Skeletal muscle tissue (tissue), 3 donors: ENCODE measurements at regions not wholly inside any gene's neighbourhood (a gene's known extent, or its start where the extent isn't known, plus 50 kb on each side); places are given as distances from the start of the nearest gene placed in this dataset.

Experiments used
- H3K27ac ChIP-seq: one replicate; pipeline ENCODE4 v1.7.0; 2013; ENCODE audit warnings: mild to moderate bottlenecking, low read depth, low read length, inconsistent platforms
- H3K27me3 ChIP-seq, 3 donors: one replicate each; pipeline ENCODE4 v1.7.0; 2013; ENCODE audit warnings: low read length in 3 of 3; ENCODE audit not compliant: control insufficient read depth in 3 of 3, insufficient read depth in 3 of 3
- H3K36me3 ChIP-seq, 3 donors: one replicate each; pipeline ENCODE4 v1.7.0; 2013; ENCODE audit warnings: low read length in 3 of 3; ENCODE audit not compliant: control insufficient read depth in 3 of 3, insufficient read depth in 3 of 3
- H3K4me1 ChIP-seq, 3 donors: one replicate each; pipeline ENCODE4 v1.7.0; 2013; ENCODE audit warnings: low read length in 3 of 3, mild to moderate bottlenecking in 3 of 3; ENCODE audit not compliant: control insufficient read depth in 3 of 3, insufficient read depth in 3 of 3
- H3K4me3 ChIP-seq, 3 donors: one replicate each; pipeline ENCODE4 v1.7.0; 2013; ENCODE audit warnings: low read length in 3 of 3
- H3K9ac ChIP-seq, 3 donors: one replicate each; pipeline ENCODE4 v1.7.0; 2013; ENCODE audit warnings: low read length in 3 of 3, mild to moderate bottlenecking in 3 of 3, moderate library complexity in 2 of 3, low read depth in 1 of 3
- H3K9me3 ChIP-seq, 3 donors: one replicate each; pipeline ENCODE4 v1.7.0; 2013; ENCODE audit warnings: low read length in 3 of 3; ENCODE audit not compliant: control insufficient read depth in 3 of 3
- donor health status: Osteomylitis.

DNA sequence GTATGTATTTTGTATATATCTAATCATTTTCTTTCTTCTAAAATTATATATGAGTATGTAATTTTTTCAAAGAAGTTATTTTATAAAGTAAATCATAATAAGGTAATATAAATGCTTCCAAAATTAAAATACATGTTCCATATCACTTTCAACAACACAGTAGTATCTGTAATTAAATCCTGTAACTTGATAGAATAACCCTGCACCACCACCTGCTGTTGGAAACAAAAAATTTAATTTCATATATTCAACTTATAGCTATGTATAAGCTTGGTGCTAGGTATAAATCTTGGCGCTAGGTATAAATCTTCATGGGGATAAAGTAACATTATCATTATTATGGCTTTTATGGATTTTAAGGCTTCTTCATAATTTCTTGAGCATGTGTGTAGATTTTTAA, 149.7 kb upstream of the DCN start:
- no peaks in the 10 kb centered on the region for H3K27me3 ChIP-seq
- H3K4me1 ChIP-seq: no peaks in the 10 kb centered on the region
- no peak overlapping the region for H3K9ac ChIP-seq
- no peaks in the 10 kb centered on the region for H3K9me3 ChIP-seq
- no peak overlapping the region for H3K4me3 ChIP-seq
- no peaks in the 10 kb centered on the region for H3K36me3 ChIP-seq
- no peak overlapping the region for H3K27ac ChIP-seq

DNA sequence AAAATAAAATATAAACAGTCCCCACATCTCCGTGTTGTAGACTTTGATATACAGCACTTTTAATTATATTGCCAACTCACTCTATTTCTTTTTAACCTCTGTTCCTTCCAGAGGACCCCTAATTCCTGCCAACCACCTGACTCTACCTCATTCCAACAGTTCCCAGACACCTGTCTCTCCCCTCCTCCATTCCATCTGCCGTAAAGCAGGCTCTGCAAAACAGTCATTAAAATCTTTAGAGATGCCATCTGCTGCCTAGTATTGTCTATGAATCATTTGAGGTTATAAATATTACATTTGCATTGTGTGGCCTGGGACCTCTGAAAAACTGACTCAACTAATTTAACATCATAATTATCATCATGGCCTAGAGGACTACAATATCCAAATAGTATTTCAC, 148.8 kb upstream of the DCN start:
- H3K27ac ChIP-seq: no peak overlapping the region
- no peak overlapping the region for H3K4me3 ChIP-seq
- H3K9me3 ChIP-seq: no peaks in the 10 kb centered on the region
- H3K4me1 ChIP-seq: no peaks in the 10 kb centered on the region
- H3K27me3 ChIP-seq: no peaks in the 10 kb centered on the region
- no peak overlapping the region for H3K9ac ChIP-seq
- no peaks in the 10 kb centered on the region for H3K36me3 ChIP-seq

DNA sequence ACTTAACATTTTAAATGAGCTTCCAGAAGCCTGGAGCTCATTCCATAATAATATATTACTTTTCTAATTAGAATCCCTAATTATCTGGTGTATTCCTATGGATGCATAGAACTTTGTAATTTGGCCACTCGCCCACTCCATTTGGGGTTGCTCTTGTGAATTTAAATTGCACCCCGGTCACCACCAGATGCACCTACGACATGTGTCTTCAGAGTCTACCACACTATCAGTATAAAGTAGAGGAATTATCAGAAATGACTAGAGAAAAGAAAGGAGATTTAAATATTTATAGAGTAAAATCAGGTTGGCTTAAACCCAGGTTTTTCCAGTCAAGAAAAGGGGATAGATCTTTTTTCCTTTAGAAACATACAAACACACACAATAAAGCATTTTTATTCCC, 145.8 kb upstream of the DCN start:
- H3K27ac ChIP-seq: no peak overlapping the region

DNA sequence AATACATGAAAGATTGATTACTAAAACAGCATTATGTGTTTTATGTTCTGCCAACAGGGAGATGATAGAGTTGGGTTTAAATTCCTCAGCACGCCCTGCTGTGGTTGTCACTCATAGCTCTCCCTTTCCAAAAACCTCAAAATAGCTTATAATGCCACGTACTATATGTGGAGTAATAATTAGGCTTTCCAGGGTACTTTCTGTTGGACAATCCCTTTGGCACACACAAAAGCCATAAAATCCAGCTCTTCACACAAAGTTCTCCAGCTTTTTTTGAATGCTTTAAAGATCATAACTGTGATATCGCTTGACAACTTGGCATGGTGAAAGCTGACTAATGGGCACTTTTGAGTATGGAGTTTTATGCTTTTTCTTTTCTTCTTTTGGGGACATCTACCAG, 145.3 kb upstream of the DCN start:
- Histone ChIP-seq H3K4me3 (peak overlapping the region; percentile 37 to 61 (median 54)), H3K9ac (peak overlapping the region in 1 of 3 donors; percentile 35), H3K27ac (peak overlapping the region; percentile 33), H3K9me3 (no peaks in the 10 kb centered on the region), H3K4me1 (no peaks in the 10 kb centered on the region), H3K36me3 (no peaks in the 10 kb centered on the region), H3K27me3 (no peaks in the 10 kb centered on the region)

More for the DNA sequence above, 145.8 kb upstream of the DCN start:
- no peaks in the 10 kb centered on the region for H3K36me3 ChIP-seq
- no peaks in the 10 kb centered on the region for H3K4me1 ChIP-seq
- H3K9me3 ChIP-seq: no peaks in the 10 kb centered on the region
- no peak overlapping the region for H3K4me3 ChIP-seq
- no peak overlapping the region for H3K9ac ChIP-seq
- no peaks in the 10 kb centered on the region for H3K27me3 ChIP-seq

DNA sequence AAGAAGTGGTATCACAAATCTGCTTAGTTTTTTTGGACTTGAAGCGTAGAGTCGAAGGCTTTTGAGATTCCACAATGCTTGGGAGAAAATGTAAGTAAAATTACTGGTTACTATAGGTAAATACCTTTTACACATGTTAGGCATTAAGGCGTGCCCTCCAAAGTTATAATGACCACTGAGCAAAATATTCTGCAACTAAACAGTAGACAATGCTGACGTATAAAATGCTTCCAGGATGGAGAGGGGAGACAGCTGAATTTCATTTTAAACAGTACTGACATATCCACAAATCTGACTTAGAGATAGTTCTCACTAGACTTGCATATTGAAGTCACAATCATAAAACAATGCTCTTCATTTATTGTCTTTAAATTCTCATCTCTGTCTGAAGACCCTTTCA, 144.5 kb upstream of the DCN start:
- H3K4me3 ChIP-seq: no peak overlapping the region

DNA sequence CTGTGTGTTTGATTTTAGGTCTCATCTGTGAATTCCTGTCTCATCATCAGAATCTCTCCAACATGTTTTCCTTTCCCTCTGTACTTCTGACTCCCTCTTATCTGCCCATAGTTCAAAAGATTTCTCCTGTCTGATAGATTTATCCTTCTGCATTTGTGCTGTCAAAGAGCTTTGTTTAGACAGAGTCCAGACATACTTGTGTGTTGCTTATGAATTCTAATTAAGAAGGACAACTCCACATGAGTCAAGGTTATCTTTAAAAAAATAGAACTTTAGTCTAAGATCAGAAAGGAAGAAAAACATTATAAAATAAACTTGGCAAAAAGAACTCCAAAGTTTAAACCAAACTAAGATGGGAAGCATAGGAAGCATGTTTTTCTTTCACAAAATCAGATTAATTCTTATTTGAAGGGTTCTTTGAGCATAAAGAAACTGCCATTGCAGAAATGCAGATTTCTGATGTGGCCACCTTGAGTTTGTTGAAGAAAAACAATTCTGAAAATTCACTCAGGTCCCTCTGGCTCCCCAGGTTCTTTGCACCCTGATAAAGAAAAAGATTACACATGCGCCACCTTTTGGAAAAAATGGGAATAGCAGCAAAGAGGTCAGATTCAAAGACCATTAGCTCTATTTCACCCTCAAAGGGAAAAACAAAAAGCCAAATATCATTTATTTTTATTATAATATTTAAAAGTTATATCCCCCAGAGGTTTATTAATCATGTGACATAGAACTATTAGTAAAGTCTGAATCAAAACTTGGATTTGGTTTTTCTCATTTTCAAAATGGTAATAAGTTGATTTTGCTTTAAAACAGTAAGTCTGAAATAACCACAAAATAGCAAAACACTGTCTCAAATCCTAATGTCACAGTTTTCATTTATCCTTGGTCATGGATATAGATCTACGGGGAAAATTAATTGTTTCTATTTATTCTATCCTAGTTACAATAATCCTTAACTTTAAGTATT, 143.7 kb upstream of the DCN start:
- no peak overlapping the region for H3K9ac ChIP-seq
- H3K27ac ChIP-seq: no peak overlapping the region
- H3K36me3 ChIP-seq: no peaks in the 10 kb centered on the region
- H3K9me3 ChIP-seq: no peaks in the 10 kb centered on the region
- H3K4me1 ChIP-seq: no peaks in the 10 kb centered on the region
- H3K4me3 ChIP-seq: no peak overlapping the region
- H3K27me3 ChIP-seq: no peaks in the 10 kb centered on the region

More for the DNA sequence above, 144.5 kb upstream of the DCN start:
- Histone ChIP-seq H3K4me1 (no peaks in the 10 kb centered on the region), H3K27me3 (no peaks in the 10 kb centered on the region), H3K36me3 (no peaks in the 10 kb centered on the region), H3K9me3 (no peaks in the 10 kb centered on the region), H3K27ac (no peak overlapping the region), H3K9ac (no peak overlapping the region)

DNA sequence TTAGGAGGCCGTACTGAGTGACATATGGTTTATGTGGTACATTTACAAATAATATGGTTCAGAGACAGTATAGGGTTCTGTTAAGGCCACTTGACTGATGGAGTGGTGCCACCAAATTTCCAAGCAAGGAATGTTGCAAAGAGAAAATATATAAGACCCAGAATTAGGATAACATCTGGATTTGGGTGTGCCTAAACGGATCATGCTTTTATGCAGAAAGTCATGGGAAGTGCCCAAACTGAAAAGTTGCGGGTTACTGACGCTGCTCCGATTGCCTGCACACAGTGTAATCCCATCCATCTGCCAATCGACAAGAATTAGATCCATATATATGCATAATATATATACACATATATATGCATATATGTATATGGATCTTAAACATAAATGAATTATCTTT, 138.4 kb upstream of the DCN start:
- Histone ChIP-seq H3K4me1 (no peaks in the 10 kb centered on the region), H3K9ac (no peak overlapping the region), H3K27ac (no peak overlapping the region), H3K9me3 (no peaks in the 10 kb centered on the region), H3K4me3 (no peak overlapping the region), H3K27me3 (no peaks in the 10 kb centered on the region), H3K36me3 (no peaks in the 10 kb centered on the region)

DNA sequence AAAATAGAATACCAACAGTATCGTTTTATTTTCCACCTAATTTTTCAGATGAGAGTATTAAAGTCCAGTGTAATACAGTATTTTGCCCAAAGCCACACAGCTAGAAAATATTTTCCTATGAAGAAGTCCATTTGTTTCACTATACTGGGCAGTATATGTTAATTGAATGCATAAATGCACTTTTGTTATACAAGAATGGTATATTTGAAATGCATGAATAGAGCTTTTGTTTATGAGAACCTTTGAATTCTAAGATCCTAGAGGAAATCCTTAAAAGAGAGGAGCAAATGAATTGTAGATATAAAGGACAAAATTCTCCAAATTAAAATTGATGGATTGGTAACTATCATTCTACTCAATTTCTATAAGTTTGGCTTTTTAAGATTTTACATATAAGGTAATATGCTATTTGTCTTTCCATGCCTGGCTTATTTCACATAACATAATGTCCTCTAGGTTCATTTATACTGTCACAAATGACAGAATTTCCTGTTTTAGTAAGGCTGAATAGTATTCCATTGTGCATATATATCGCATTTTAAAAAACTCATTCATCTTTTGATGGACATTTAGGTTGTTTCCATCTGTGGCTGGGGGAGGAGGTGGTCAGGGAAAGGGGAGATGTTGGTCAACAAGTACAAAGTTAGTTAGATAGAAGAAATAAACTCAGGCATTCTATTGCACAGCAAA, 136.6 kb upstream of the DCN start:
- H3K9me3 ChIP-seq: no peaks in the 10 kb centered on the region

DNA sequence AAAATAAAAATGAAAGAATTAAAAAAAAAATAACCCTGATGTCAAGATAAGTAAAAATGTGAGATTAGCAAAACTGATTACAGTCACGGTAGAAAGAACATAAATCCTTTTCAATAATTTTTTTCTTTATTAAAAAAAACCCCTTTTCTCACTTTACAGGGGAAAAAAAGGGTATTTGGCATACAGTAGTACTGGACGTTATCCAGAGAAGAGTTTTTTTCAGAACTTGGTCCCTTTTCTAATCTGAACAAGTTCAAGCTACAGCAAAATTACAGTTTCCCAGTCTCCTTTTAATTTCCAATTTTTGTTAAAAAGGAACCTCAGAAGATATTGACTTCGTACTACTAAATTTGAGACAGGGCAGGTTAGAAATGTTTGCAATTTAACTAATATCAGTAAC, 134.7 kb upstream of the DCN start:
- Histone ChIP-seq H3K27me3 (no peaks in the 10 kb centered on the region), H3K4me3 (no peak overlapping the region), H3K9me3 (no peaks in the 10 kb centered on the region), H3K9ac (no peak overlapping the region), H3K27ac (no peak overlapping the region), H3K4me1 (no peaks in the 10 kb centered on the region), H3K36me3 (no peaks in the 10 kb centered on the region)

More for the DNA sequence above, 136.6 kb upstream of the DCN start:
- Histone ChIP-seq H3K4me3 (no peak overlapping the region), H3K27me3 (no peaks in the 10 kb centered on the region), H3K27ac (no peak overlapping the region), H3K36me3 (no peaks in the 10 kb centered on the region), H3K4me1 (no peaks in the 10 kb centered on the region), H3K9ac (no peak overlapping the region)

DNA sequence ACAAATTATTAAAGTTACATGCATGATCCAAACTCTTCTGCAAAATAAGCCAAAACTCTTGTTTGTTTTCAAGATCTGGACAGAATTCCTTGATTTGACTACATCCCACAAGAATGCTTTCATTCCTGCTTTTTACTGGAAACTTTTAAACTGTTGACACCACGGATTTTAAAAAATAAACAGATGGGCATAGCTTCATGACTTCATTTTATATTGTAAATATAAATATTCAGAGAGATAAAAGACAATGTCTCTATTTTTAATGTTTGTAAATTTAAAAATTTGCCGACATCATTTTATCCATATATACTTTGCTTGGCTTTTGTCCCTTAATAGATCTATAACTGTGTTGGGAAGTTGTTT, 134.3 kb upstream of the DCN start:
- no peaks in the 10 kb centered on the region for H3K27me3 ChIP-seq
- H3K36me3 ChIP-seq: no peaks in the 10 kb centered on the region
- no peaks in the 10 kb centered on the region for H3K4me1 ChIP-seq
- no peak overlapping the region for H3K27ac ChIP-seq
- no peak overlapping the region for H3K4me3 ChIP-seq
- H3K9ac ChIP-seq: no peak overlapping the region
- H3K9me3 ChIP-seq: no peaks in the 10 kb centered on the region
